GM13976 (cell line): ENCODE measurements at regions not wholly inside any gene's neighbourhood (a gene's known extent, or its start where the extent isn't known, plus 50 kb on each side); places are given as distances from the start of the nearest gene placed in this dataset.
"Not testable (repeated sequence)": the region's sequence is repeated elsewhere in the genome, so short reads cannot be mapped to it uniquely, and the experiment has no call there.

ENCODE experiments used
- DNase-seq: peaks from one replicate; pipeline ENCODE4 v3.0.0; 2012; ENCODE audit warnings: low spot score
- CTCF ChIP-seq: IDR thresholded peaks from 2 replicates; pipeline ENCODE4 v1.5.1; 2012; ENCODE audit warnings: borderline replicate concordance, mild to moderate bottlenecking; ENCODE audit not compliant: insufficient read depth; ENCODE audit errors: extremely low read depth, missing control alignments, control extremely low read depth
- in situ Hi-C: fragments of 300-500 bp; cut with MboI; formaldehyde crosslinking; loops from one replicate; pipeline ENCODE4 v1.12.0; 2022; ENCODE audit warnings: low sequenced_read_pairs, mixed read lengths, inconsistent platforms; ENCODE audit not compliant: unreplicated experiment

- no peak for TF ChIP-seq CTCF
- in situ Hi-C loops = no loop called here
- no peak for DNase-seq
Observed at GRCh38 chr10:33967606-33968120, 633.2 kb upstream of the NRP1 start.

- no peak for DNase-seq
- TF ChIP-seq CTCF = no peak
- in situ Hi-C loops = no loop called here
Observed at GRCh38 chr10:33966946-33967345, 632.5 kb upstream of the NRP1 start.

GRCh38 chr10:33965795-33966581 is 631.5 kb upstream of the NRP1 start:
- in situ Hi-C loops = no loop called here
- DNase-seq = no peak
- no peak for TF ChIP-seq CTCF

GRCh38 chr10:33963729-33964128 is 629.3 kb upstream of the NRP1 start:
- DNase-seq = no peak
- in situ Hi-C loops = no loop called here

GRCh38 chr10:33956322-33956721 is 621.9 kb upstream of the NRP1 start:
- in situ Hi-C loops, DNase-seq: not testable (repeated sequence)

More at GRCh38 chr10:33963729-33964128, 629.3 kb upstream of the NRP1 start:
- TF ChIP-seq CTCF = no peak

DNA sequence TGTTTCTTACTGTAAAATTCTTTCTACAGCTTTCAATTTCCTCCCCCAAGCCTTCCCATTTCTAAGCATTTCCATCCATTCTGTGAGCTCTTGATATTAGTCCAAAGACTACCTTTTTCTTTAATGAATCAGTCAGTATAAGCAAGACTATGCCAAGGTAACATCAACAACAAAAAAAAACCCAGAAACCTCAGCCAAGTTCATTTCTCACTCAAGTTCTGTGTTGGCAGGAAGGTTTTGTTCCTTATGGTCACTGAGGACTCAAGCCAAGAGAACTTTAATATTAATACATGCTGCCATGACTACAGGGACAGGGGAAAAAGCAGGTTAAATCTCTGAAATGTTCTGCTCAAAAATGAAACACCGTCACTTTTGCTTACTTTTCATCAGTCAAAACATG is 621.2 kb upstream of the NRP1 start:
- no peak for TF ChIP-seq CTCF
- DNase-seq = no peak
- in situ Hi-C loops = no loop called here

GRCh38 chr10:33952692-33953360 is 618.4 kb upstream of the NRP1 start:
- TF ChIP-seq CTCF = no peak
- in situ Hi-C loops = no loop called here
- no peak for DNase-seq
